ENCODE measurements at regions not wholly inside any gene's neighbourhood (a gene's known extent, or its start where the extent isn't known, plus 50 kb on each side); places are given as distances from the start of the nearest gene placed in this dataset.
"Not testable (repeated sequence)": the region's sequence is repeated elsewhere in the genome, so short reads cannot be mapped to it uniquely, and the experiment has no call there.

DNA sequence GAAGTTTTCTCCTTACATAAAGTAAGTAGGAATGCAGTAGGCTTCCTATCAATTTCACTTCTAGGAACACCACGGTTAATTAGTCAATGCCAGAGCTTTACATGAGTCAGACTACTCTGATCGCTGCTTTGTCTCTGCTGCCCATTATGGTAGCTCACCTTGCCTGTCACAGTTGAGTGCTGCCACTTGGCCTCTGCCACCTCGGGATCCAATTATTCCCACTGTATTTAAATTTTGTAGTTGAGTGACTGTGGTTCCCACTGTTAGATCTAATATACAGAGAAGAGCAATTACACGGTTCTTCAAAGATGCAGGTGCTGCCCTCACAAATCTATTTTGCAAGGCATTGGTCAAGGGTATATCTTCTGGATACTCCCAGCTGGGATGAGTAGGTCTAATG, 92.5 kb upstream of the CABCOCO1 start:
- H3K4me3 ChIP-seq; H3K27me3 ChIP-seq (ENCODE audit: low read depth); H3K36me3 ChIP-seq (replicated peaks); H3K4me1 ChIP-seq; DNase-seq (ENCODE audit: low spot score in 2 of 2); H3K9me3 ChIP-seq; in situ Hi-C loops (cut with MboI; ENCODE audit: low sequenced_read_pairs): not testable (repeated sequence)

DNA sequence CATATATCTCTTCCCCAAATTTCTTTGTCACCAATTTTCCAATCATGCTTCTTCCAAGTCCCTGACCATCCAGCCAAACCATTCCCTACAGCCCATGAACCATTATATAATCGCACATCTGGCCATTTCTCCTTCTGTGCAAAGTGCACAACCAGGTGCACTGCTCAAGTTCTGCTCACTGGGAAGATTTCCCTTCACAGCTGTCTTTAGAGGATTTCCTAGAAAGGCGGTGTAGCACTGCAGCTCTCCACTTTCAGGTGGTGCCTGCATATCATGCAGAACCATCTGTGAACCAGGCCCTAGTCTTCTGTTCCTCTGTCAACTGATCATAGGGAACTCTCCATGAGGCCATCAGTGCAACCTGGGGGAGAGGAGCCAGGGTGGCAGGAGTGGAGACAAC, 95.0 kb upstream of the CABCOCO1 start:
- no peak overlapping the region for H3K4me3 ChIP-seq
- H3K27me3 ChIP-seq (ENCODE audit: low read depth): no peaks in the 10 kb centered on the region
- H3K4me1 ChIP-seq: no peaks in the 10 kb centered on the region
- in situ Hi-C loops (cut with MboI; ENCODE audit: low sequenced_read_pairs): no loop called here
- no peaks in the 10 kb centered on the region for H3K36me3 ChIP-seq (replicated peaks)
- DNase-seq (ENCODE audit: low spot score in 2 of 2): no peak
- H3K9me3 ChIP-seq: no peaks in the 10 kb centered on the region; the same call in 1 of the 2 replicates

DNA sequence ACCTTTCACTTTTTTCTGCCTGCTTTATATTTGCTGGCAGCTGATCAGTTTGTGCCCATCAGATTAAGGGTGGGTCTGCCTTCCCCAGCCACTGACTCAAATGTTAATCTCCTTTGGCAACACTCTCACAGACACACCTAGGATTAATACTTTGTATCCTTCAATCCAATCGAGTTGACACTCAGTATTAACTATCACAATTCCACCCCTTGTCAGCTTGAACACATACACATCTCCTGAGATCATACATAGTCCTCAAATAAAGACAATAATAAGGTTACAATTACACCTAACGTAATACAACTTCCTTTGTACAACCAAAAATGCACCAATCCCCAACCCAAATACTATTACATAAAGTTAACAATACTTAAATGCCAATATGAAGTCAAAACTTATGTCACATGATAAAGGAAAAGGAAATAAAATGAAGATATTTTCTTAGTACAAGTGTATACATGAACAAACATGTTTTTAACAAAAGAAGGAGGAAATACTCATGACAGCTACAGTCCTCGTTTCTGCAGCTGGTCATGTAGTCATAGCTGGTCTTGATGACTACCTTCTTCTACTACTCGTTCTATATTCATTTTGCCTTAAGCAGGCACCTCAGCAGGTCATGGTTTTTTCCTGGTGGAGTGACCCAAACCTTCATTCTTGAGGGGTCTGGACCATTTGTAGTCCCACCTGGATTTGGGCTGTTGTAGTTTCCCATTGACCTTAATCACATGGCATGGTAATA, 96.7 kb upstream of the CABCOCO1 start:
- DNase-seq (ENCODE audit: low spot score in 2 of 2): no peak
- H3K9me3 ChIP-seq: no peaks in the 10 kb centered on the region; the same call in 1 of the 2 replicates
- no peaks in the 10 kb centered on the region for H3K36me3 ChIP-seq (replicated peaks)
- in situ Hi-C loops (cut with MboI; ENCODE audit: low sequenced_read_pairs): no loop called here
- H3K4me1 ChIP-seq: no peaks in the 10 kb centered on the region
- no peaks in the 10 kb centered on the region for H3K27me3 ChIP-seq (ENCODE audit: low read depth)
- H3K4me3 ChIP-seq: no peak overlapping the region

DNA sequence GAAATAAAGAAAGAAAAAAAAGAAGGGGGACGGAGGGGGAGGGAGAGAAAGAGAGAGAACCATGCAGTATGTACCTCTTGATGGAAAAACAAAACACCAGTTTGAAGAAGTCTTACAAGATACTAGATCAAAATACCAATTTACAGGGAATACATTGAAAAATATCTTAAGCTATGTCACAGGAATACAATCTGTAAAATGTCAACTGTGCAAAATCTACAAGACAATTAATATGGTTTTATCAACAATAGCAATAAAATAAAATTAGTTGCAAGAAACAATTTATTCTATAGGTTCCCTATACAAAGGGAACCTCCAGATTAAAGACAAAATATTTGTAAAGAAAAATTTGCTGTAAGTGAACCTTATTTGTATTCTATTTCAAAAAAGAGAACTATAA, 98.3 kb upstream of the CABCOCO1 start:
- DNase-seq (ENCODE audit: low spot score in 2 of 2): no peak
- in situ Hi-C loops (cut with MboI; ENCODE audit: low sequenced_read_pairs): no loop called here
- peaks cover 12% of the 10 kb centered on the region for H3K4me1 ChIP-seq
- no peak overlapping the region for H3K4me3 ChIP-seq
- H3K27me3 ChIP-seq (ENCODE audit: low read depth): no peaks in the 10 kb centered on the region
- H3K9me3 ChIP-seq: no peaks in the 10 kb centered on the region; the same call in 1 of the 2 replicates
- H3K36me3 ChIP-seq (replicated peaks): no peaks in the 10 kb centered on the region

DNA sequence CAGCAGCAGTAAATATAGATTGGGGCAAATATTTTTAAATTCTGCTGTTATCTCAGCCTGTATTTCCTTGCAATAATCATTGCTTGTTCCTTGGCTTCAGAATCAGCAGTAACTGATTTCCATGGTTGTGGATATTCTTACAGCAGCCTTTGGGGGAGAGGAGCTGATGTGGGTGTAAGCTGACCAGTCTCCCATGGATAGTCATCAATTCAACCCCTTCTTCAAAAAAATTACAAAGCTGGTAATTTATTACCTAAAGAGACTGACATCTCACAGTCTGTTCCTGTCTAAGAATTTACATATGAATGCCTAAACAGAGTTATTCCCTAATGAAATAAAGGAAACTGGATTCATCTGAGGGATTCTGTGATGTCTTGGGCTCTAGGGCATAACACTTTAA, 103.1 kb upstream of the CABCOCO1 start:
- H3K4me1 ChIP-seq: peaks cover 19% of the 10 kb centered on the region
- DNase-seq (ENCODE audit: low spot score in 2 of 2): peak in 1 of 2 experiments; percentile 83
- H3K36me3 ChIP-seq (replicated peaks): no peaks in the 10 kb centered on the region
- in situ Hi-C loops (cut with MboI; ENCODE audit: low sequenced_read_pairs): no loop called here
- H3K4me3 ChIP-seq: no peak overlapping the region
- no peaks in the 10 kb centered on the region for H3K27me3 ChIP-seq (ENCODE audit: low read depth)
- no peaks in the 10 kb centered on the region; the same call in 1 of the 2 replicates for H3K9me3 ChIP-seq

DNA sequence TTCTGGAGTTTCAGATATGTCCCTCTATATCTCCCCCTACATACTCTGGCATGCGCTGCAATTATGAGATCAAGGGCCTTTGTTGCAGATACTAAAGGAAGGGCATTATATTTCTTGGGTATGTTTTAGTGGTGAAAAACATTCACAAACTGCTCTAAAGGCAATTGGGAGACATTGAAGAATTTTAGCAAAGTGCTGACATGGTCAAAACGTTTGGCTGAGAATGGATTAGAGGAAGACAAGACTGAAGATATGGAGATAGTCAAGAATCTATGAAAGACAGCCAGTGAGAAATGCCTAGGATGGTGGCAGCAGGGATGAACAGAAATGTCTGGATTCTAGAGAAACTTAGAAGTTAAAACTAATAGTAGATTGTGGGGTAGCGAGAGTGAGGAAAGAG, 104.5 kb upstream of the CABCOCO1 start:
- H3K4me3 ChIP-seq: no peak overlapping the region
- H3K36me3 ChIP-seq (replicated peaks): no peaks in the 10 kb centered on the region
- peak in 1 of 2 experiments; percentile 15 for DNase-seq (ENCODE audit: low spot score in 2 of 2)
- no peaks in the 10 kb centered on the region; the same call in 1 of the 2 replicates for H3K9me3 ChIP-seq
- in situ Hi-C loops (cut with MboI; ENCODE audit: low sequenced_read_pairs): no loop called here
- peaks cover 19% of the 10 kb centered on the region for H3K4me1 ChIP-seq
- H3K27me3 ChIP-seq (ENCODE audit: low read depth): no peaks in the 10 kb centered on the region

DNA sequence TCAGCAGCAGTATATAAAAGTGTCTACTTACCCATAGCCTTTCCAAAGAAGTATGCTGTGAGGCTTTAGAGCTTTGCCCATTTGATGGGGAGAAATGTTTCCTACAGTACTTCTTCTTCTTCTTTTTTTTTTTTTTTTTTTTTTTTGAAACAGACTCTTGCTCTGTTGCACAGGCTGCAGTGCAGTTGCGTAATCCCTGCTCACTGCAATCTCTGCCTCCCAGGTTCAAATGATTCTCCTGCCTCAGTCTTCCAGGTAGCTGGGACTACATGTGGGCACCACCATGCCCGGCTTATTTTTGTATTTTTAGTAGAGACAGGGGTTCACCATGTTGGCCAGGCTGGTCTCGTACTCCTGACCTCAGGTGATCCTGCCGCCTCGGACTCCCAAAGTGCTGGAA, 101.7 kb upstream of the TMEM26 start:
- DNase-seq (ENCODE audit: low spot score in 2 of 2): no peak
- H3K4me1 ChIP-seq: peaks cover 11% of the 10 kb centered on the region
- no peaks in the 10 kb centered on the region for H3K27me3 ChIP-seq (ENCODE audit: low read depth)
- no peaks in the 10 kb centered on the region for H3K36me3 ChIP-seq (replicated peaks)
- in situ Hi-C loops (cut with MboI; ENCODE audit: low sequenced_read_pairs): no loop called here
- H3K4me3 ChIP-seq: no peak overlapping the region
- no peaks in the 10 kb centered on the region for H3K9me3 ChIP-seq

DNA sequence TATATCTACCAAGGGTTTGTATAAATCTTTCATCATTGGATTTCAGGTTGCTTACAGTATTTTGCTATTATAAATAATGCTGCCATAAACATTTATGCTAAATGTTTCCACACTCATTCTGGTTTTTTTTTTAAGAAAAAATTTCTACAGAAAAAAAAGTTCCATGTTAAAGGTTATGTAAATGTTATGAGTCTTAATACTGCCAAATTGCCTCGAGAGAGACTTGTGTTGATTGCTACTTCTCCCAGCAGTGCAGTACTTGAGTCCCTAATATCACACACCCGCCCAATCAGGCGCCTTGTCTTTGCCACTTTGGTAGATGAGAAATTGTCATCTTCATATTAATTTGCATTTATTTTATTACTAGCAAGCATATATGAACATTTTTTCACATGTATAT, 96.7 kb upstream of the TMEM26 start:
- in situ Hi-C loops (cut with MboI; ENCODE audit: low sequenced_read_pairs): no loop called here
- H3K27me3 ChIP-seq (ENCODE audit: low read depth): no peaks in the 10 kb centered on the region
- no peaks in the 10 kb centered on the region for H3K9me3 ChIP-seq
- no peaks in the 10 kb centered on the region for H3K4me1 ChIP-seq
- H3K4me3 ChIP-seq: no peak overlapping the region
- no peak for DNase-seq (ENCODE audit: low spot score in 2 of 2)
- no peaks in the 10 kb centered on the region for H3K36me3 ChIP-seq (replicated peaks)

DNA sequence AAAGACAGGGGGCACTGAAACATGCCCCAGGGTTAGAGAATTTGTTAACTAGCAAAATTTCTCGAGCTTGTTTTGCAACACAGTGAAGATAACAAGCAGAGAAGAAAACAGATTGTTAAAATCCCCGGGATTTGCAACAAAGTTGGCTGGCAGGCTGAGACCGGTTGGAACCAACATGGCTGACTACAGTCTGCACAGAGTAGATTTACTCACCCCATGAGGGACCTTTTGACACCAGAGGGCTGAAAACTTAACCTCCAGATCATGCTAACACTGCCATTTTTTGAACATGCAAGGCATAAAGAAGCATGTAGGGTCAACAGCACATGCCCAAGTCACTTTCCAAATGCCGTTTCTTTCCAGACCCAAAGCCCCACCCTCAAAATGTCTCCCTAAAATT, 95.2 kb upstream of the TMEM26 start:
- Histone ChIP-seq H3K27me3 (ENCODE audit: low read depth) (no peaks in the 10 kb centered on the region), H3K9me3 (no peaks in the 10 kb centered on the region), H3K36me3 (replicated peaks) (no peaks in the 10 kb centered on the region), H3K4me3 (no peak overlapping the region), H3K4me1 (no peaks in the 10 kb centered on the region)
- DNase-seq (ENCODE audit: low spot score in 2 of 2): no peak
- in situ Hi-C loops (cut with MboI; ENCODE audit: low sequenced_read_pairs): no loop called here

DNA sequence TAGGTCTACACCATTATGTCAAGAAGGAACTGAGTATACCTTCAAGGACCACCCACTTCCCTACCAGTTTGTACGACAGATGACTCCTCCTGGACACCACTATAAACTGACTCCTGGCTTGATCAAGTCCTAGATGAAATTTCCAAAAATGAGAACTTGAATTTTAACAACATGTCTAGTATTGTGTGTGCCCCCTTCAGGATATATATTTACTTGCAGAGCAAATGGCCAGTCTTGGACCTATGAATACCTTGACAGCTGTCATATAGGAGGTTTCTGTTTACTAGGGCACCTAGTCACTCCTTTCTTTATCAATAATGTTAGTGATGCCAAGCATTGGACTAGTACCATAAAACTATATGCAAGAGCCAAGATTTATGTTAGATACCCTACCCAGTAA, 94.1 kb upstream of the TMEM26 start:
- no peak for DNase-seq (ENCODE audit: low spot score in 2 of 2)
- Histone ChIP-seq H3K27me3 (ENCODE audit: low read depth) (no peaks in the 10 kb centered on the region), H3K4me3 (no peak overlapping the region), H3K4me1 (no peaks in the 10 kb centered on the region), H3K36me3 (replicated peaks) (no peaks in the 10 kb centered on the region), H3K9me3 (no peaks in the 10 kb centered on the region)
- in situ Hi-C loops (cut with MboI; ENCODE audit: low sequenced_read_pairs): no loop called here

DNA sequence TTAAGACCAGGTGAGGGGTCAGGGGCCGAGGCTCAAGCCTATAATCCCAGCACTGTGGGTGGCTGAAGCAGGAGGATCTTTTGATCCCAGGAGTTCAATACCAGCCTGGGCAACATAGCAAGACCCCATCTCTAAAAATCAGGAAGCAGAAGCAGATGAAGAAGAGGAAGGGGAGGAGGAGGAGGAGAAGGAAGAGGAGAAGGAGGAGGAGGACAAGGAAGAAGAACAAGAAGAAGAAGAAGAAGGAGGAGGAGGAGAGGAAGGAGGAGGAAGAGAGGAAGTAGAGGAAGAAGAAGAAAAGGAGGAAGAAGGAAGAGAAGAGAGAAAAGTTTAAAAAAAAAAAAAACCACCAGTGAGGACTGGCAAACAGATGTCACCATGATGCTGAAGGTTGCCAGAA, 92.0 kb upstream of the TMEM26 start:
- H3K27me3 ChIP-seq (ENCODE audit: low read depth): no peaks in the 10 kb centered on the region
- no peak overlapping the region for H3K4me3 ChIP-seq
- H3K9me3 ChIP-seq: no peaks in the 10 kb centered on the region
- no peaks in the 10 kb centered on the region for H3K4me1 ChIP-seq
- DNase-seq (ENCODE audit: low spot score in 2 of 2): no peak
- H3K36me3 ChIP-seq (replicated peaks): no peaks in the 10 kb centered on the region
- in situ Hi-C loops (cut with MboI; ENCODE audit: low sequenced_read_pairs): no loop called here

DNA sequence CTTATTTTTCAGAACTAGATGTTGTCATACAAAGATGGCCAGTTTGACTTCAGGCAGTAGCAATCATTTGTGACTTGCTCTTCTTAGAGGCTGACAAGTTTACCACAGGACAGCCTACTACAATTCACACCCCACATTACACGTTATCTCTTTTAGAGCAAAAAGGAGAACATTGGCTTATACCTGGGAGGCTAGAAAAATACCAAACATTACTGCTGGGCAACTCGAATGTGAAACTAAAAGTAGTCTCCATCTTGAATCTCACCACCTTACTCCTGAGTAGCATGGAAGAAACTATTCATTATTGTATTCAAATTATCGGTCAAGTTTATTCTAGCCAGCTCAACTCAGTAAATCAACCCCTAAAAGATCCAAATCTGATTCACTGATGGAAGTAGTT, 90.7 kb upstream of the TMEM26 start:
- in situ Hi-C loops (cut with MboI; ENCODE audit: low sequenced_read_pairs): no loop called here
- H3K9me3 ChIP-seq: no peaks in the 10 kb centered on the region
- no peak overlapping the region for H3K4me3 ChIP-seq
- H3K36me3 ChIP-seq (replicated peaks): no peaks in the 10 kb centered on the region
- H3K4me1 ChIP-seq: no peaks in the 10 kb centered on the region
- no peaks in the 10 kb centered on the region for H3K27me3 ChIP-seq (ENCODE audit: low read depth)
- DNase-seq (ENCODE audit: low spot score in 2 of 2): no peak

DNA sequence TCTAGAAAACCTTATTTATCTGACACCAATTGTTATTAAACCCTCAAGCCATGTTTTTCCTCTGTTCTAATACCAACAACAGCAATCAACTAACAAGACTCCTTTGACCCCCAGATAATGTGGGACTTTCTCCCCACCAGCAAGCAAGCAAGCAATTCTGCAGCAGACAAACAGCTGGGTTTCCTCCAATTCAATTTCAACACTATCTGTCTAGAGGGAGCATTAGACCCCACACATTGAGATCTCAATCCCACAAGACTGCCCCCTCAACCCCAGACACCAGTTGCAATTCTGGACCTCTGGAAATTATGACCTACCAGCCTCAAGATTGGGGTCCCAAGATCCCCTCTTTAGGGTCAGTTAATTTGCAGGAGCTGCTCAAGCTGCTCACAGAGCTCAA, 89.4 kb upstream of the TMEM26 start:
- H3K27me3 ChIP-seq (ENCODE audit: low read depth): no peaks in the 10 kb centered on the region
- in situ Hi-C loops (cut with MboI; ENCODE audit: low sequenced_read_pairs): no loop called here
- no peak overlapping the region for H3K4me3 ChIP-seq
- H3K9me3 ChIP-seq: no peaks in the 10 kb centered on the region
- no peaks in the 10 kb centered on the region for H3K4me1 ChIP-seq
- no peaks in the 10 kb centered on the region for H3K36me3 ChIP-seq (replicated peaks)
- DNase-seq (ENCODE audit: low spot score in 2 of 2): no peak

DNA sequence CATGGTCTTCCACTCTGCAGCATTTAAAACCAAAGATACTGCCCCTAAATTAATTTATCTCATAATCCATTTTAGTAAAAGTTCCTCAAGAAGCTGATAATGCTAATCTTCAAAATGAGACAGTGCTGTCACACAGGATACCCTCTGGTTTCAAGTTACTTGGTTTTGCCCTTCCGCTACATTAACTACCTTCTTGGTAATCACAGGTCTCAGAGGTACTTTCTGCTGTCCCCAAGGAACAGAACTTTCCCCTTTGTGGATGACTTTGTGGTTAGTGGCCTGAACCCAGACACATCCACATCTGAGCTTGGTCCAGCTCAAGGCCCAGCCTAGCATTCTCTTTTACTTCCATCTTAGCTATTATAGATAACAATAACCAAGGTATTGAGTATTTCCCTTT, 88.8 kb upstream of the TMEM26 start:
- Histone ChIP-seq H3K4me3 (no peak overlapping the region), H3K9me3 (no peaks in the 10 kb centered on the region), H3K27me3 (ENCODE audit: low read depth) (no peaks in the 10 kb centered on the region), H3K4me1 (no peaks in the 10 kb centered on the region), H3K36me3 (replicated peaks) (no peaks in the 10 kb centered on the region)
- DNase-seq (ENCODE audit: low spot score in 2 of 2): no peak
- in situ Hi-C loops (cut with MboI; ENCODE audit: low sequenced_read_pairs): no loop called here

DNA sequence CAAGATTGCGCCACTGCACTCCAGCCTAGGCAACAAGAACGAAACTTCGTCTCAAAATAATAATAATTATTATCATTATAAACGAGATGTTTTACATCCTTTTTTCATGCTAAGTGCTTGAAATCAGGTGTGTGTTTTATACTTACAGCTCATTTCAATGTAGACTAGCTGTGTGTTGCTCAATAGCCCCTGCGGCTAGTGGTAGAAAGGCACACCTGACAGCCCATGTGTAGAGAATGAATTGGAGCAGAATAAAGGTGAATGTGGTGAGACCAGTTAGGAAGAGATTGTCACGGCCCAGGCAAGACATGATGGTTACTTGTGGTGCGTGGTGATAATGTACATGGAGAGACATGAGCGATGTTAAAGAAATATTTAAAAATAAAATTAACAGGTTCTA, 86.7 kb upstream of the TMEM26 start:
- in situ Hi-C loops (cut with MboI; ENCODE audit: low sequenced_read_pairs): no loop called here
- Histone ChIP-seq H3K27me3 (ENCODE audit: low read depth) (no peaks in the 10 kb centered on the region), H3K4me3 (no peak overlapping the region), H3K4me1 (no peaks in the 10 kb centered on the region), H3K36me3 (replicated peaks) (no peaks in the 10 kb centered on the region), H3K9me3 (no peaks in the 10 kb centered on the region)
- DNase-seq (ENCODE audit: low spot score in 2 of 2): no peak
